WI38 (cell line): ENCODE measurements at regions not wholly inside any gene's neighbourhood (a gene's known extent, or its start where the extent isn't known, plus 50 kb on each side); places are given as distances from the start of the nearest gene placed in this dataset.

Experiments used
- H3K4me3 ChIP-seq: 2 replicates; pipeline ENCODE4 v1.5.1; 2011; ENCODE audit warnings: low read depth, mild to moderate bottlenecking, control low read depth, low read length
- TF ChIP-seq, protein P1 (sequence below): IDR thresholded peaks from 2 replicates; pipeline ENCODE4 v1.5.1; 2012; ENCODE audit warnings: low read depth, mild to moderate bottlenecking, control low read depth, low read length

DNA sequence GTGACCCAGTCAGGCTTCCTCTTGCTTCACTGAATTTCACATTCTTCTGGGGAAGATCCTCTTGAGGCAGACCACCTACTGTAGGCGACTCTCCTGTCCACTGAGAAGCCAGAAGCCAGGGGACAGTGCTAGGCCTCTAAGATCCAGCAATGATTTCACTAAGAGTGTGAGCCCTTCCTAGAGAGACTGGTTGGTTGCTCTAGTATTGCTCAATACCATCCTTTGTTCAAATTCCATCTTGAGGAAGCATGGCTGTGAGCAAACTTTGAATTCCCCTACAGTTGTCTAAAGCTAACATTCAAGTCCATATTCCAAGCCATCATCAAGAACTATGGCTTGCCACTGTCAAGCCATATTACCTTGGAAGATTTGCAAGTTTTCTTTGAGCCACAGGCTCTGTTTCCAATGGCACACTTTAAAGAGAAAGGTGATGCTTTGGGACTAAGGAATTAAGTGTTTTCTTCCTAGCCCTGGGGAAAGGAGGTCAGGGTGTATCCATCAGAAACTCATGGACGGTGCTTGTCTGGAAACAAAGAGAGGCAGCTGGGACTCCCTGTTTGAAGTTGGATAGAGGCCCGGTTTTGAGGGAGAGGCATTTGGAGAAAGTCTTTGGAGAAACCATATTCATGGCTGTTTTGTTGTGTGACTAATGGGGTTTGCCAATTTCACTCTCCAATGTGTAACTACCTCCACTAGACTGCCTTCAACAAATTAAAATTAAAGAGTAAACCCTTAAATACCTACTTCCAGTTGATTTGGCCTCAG lies 1217.9 kb downstream of the VRK1 start:
- TF ChIP-seq, protein P1, sequence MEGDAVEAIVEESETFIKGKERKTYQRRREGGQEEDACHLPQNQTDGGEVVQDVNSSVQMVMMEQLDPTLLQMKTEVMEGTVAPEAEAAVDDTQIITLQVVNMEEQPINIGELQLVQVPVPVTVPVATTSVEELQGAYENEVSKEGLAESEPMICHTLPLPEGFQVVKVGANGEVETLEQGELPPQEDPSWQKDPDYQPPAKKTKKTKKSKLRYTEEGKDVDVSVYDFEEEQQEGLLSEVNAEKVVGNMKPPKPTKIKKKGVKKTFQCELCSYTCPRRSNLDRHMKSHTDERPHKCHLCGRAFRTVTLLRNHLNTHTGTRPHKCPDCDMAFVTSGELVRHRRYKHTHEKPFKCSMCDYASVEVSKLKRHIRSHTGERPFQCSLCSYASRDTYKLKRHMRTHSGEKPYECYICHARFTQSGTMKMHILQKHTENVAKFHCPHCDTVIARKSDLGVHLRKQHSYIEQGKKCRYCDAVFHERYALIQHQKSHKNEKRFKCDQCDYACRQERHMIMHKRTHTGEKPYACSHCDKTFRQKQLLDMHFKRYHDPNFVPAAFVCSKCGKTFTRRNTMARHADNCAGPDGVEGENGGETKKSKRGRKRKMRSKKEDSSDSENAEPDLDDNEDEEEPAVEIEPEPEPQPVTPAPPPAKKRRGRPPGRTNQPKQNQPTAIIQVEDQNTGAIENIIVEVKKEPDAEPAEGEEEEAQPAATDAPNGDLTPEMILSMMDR = no peak
- H3K4me3 ChIP-seq = no peak overlapping the region

DNA sequence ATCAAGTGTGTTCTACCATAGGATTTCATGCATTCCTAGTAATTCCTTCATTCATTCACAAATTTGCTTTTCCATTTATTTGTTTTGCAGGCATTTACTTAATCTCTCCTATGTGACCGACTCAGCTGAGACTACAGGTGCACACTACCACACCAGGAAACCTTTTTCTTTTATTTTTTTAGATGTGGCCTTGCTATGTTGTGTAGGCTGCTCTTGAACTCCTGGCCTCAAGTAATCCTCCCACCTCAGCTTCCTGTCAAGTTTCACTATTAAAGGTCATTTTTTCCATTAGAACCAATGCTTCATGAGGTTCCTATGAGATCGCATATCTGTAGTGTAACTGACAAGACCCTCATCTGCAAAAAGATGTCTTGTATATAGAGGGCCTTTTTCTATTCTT lies 1218.7 kb downstream of the VRK1 start:
- TF ChIP-seq, protein P1 = no peak

DNA sequence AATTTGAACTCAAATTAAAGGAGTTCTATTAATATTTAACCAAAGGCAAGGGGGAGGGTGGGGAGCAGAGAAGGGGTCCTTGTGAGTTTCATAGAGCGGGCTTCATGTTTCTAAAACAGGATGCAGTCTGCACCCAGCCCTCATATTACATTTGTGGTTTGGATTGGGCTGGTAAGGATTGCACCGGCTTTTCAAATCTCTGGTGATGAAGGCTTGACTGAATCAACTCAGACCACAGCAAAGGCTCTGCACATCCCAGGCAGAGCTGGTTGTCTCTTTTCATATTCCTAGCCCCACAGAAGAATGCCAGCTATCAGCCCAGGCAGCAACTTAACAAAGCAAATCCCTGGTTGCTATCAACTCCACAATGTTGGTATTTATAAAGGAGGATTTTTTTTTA lies 1221.4 kb downstream of the VRK1 start:
- H3K4me3 ChIP-seq = no peak overlapping the region
- TF ChIP-seq, protein P1 = no peak

More for the DNA sequence above, 1218.7 kb downstream of the VRK1 start:
- H3K4me3 ChIP-seq = no peak overlapping the region

DNA sequence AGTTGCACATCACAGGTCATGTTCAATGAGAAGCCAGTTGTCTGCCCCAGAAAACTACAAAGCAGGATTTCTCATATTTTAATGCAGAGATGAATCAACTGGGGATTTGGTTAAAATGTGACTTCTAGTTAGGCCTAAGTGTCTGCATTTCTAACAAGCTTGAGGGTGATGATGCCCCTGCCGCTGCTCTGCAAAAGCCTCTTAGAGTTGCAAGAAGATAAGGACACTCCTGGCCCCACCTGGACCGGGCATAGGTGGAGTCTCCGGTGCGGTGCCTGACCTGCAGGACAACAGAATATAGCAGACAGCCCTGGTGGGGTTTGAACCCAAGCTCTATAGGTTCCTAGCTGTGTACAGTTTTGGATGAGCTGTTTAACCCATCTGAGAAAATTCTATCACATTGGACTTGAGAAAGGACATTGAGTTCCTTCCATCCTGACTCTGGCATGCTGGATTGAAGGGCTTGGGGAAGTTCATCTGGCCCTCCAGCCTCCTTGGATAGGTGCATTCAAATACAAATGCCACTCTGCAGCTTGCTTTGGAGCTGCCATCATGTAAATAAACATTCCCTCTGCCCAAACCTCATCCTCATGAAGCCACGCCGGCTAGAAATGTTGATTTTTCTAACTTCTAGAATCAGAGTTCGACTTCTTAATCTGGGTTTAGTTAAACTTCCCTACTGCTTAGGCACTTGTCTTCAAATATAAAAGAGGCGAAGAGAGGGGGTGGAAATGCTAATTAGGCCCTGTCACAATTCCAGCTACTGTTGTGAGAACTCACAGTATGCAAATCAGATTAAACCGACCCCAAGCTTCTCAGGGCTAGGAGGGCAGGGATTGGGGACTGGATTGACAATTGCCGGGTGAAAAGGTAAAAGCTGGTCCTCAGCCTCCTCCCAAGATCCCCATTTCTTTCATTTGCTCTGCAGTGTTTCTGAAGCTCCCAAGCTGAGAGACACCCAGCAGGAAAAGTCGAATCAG lies 1225.6 kb downstream of the VRK1 start:
- TF ChIP-seq, protein P1 = no peak
- H3K4me3 ChIP-seq = no peak overlapping the region

DNA sequence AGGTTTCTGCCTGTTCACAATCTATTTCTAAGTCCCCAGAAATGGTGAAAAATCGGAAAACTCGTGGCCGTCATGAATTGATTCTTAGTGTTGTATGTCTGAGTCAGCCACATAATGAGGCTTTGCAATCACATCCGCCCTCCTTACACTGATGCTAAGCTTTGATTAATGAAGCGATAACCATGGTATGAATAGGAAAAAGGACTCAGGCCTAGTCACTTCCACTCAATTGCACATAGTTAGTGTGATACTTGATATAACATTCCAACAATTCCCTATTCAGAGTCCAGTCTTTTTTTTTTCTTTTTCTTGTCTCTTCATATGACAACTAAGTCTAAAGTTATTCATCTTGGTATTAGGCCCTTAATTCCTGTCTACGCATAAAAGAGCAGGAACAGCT lies 1231.0 kb downstream of the VRK1 start:
- no peak overlapping the region for H3K4me3 ChIP-seq
- TF ChIP-seq, protein P1 = no peak

DNA sequence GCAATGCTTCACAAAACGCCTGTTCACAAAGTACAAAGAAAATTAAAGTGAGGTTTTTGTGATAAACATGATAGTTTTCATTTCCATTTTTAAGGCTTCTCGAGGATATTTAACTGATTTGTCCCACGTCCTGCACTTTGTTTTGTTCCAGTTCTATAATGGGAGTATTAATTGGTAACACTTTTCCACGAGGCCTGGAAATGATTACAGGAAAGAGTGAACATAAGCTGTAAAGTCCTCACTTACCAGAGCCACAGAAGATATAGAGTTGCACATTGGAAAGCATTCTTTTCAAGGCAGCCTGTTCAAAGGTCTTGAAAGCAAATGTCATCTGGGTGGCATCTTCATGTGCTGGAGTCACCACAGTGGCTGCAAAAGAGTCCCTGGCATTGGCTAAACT lies 1236.6 kb downstream of the BCL11B start:
- TF ChIP-seq, protein P1 = no peak

DNA sequence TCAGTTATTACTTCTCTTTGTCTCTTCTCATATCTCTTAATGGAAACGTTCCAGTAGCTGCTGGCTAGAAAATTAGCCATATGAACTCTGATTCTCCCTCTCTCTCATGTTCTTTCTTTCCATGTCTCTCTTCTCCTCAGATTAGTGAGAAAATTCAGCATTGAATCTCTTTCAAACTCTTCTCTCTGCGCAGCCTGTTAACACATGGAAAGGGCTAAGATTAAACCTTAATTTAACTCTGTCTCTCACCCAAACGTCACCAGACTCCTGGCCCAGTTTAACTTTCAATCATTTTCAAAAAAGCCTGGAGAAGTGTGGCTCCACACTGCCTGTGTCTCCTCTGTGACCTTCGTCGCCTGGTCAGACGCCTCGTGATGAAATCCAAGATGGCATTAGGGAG lies 1234.2 kb downstream of the BCL11B start:
- H3K4me3 ChIP-seq = no peak overlapping the region
- TF ChIP-seq, protein P1 = no peak

More for the DNA sequence above, 1236.6 kb downstream of the BCL11B start:
- no peak overlapping the region for H3K4me3 ChIP-seq
